ENCODE measurements at regions not wholly inside any gene's neighbourhood (a gene's known extent, or its start where the extent isn't known, plus 50 kb on each side); places are given as distances from the start of the nearest gene placed in this dataset.

- TF ChIP-seq CTCF (IDR thresholded peaks at IDR 0.05; ENCODE audit: low read depth, low read length, poor library complexity, severe bottlenecking), result no peak
- TF ChIP-seq EZH2phosphoT487 (IDR thresholded peaks at IDR 0.05; ENCODE audit: borderline replicate concordance, low read length), result no peak
Measured at GRCh38 chr14:27863166-27863565, 903.4 kb upstream of the FOXG1 start.

All from DOHH2 (cell line).